Heart right ventricle (tissue), 16 donors: ENCODE measurements at regions not wholly inside any gene's neighbourhood (a gene's known extent, or its start where the extent isn't known, plus 50 kb on each side); places are given as distances from the start of the nearest gene placed in this dataset.
A peak's percentile ranks its signal among the peaks of the same experiment; 100 is the strongest.

Experiments
- ATAC-seq, 8 donors: fragments of 200-7000 bp; cut with Tn5 transposase; one replicate each; pipeline ENCODE4 v1.9.1; 2020; ENCODE audit warnings: mild to moderate bottlenecking in 8 of 8, moderate library complexity in 8 of 8, moderate number of reproducible peaks in 1 of 8
- DNase-seq, 2 donors: peaks; one replicate each; pipeline ENCODE4 v3.0.0-alpha.2; 2020
- H3K27ac ChIP-seq, 10 donors: fragments of 200-600 bp; sonication (generic) in 2 of 10; one replicate each; pipeline versions ENCODE4 v1.5.0 to v1.8.0; 2020 to 2022; ENCODE audit warnings: mild to moderate bottlenecking in 3 of 10
- H3K27me3 ChIP-seq, 7 donors: fragments of 200-600 bp; one replicate each; pipeline ENCODE4 v1.8.0; 2021 to 2022; ENCODE audit warnings: mild to moderate bottlenecking in 2 of 7
- H3K36me3 ChIP-seq, 9 donors: fragments of 200-600 bp; sonication (generic) in 1 of 9; one replicate each; pipeline versions ENCODE4 v1.5.0 to v1.8.0; 2020 to 2022; ENCODE audit warnings: mild to moderate bottlenecking in 2 of 9
- H3K4me1 ChIP-seq, 9 donors: fragments of 200-600 bp; sonication (generic) in 1 of 9; one replicate each; pipeline versions ENCODE4 v1.5.0 to v1.8.0; 2020 to 2022; ENCODE audit warnings: mild to moderate bottlenecking in 4 of 9
- H3K4me3 ChIP-seq, 10 donors: fragments of 200-600 bp; sonication (generic) in 2 of 10; one replicate each; pipeline versions ENCODE4 v1.5.0 to v1.8.0; 2020 to 2022; ENCODE audit warnings: mild to moderate bottlenecking in 7 of 10, moderate library complexity in 2 of 10
- H3K9me3 ChIP-seq, 11 donors: fragments of 200-600 bp in 10 of 11; sonication (generic) in 2 of 11; one replicate each; pipeline versions ENCODE4 v1.5.0 to v1.8.0; 2013 to 2022; ENCODE audit warnings: mild to moderate bottlenecking in 2 of 11, control low read depth in 1 of 11, moderate library complexity in 1 of 11
- WGBS, 2 donors: extraction: QIAGEN DNeasy Blood & Tissue Kit; methylation state at CpG; one replicate each; pipeline ENCODE4 v1.1.7; 2013; ENCODE audit warnings: inconsistent platforms in 1 of 2; 5-methylcytosine and 5-hydroxymethylcytosine counted together
- intact Hi-C, 10 donors: fragments of 100-400 bp; cut with DNase I; formaldehyde crosslinking; loops; one replicate each; pipeline versions ENCODE4 v1.11.1 to v1.14.2; 2022
- TF ChIP-seq, protein P1 (sequence below), 9 donors: fragments of 200-600 bp; sonication (generic) in 2 of 9; IDR thresholded peaks; one replicate each; pipeline versions ENCODE4 v1.5.0 to v1.8.0; 2021 to 2022; ENCODE audit warnings: antibody characterized with exemption in 9 of 9, mild to moderate bottlenecking in 5 of 9, moderate library complexity in 1 of 9
- donor health status: Arrhythmogenic right ventricular cardiomyopathy.
- donor health status: ischemic (EF 13 %, LVEDD 7.1; RV severe dilation, severe dysfunction).
- donor health status: healthy with polysubstance abuse.
- donor health status: DM: no; HTN: yes; CAD: no.
- donor health status: DM: no; HTN: no; CAD: no.
- donor health status: ischemic (EF 25% LVEDD 6.9; RV normal size, moderate dysfunction).
- donor health status: ischemic (EF 25% LVEDD 5.7; RV mildly dilated, moderate dysfunction).
- donor health status: healthy.
- donor health status: DM: yes; HTN: yes; CAD: no.
- donor health status: Ischemic cardiomyopathy.
- donor health status: ischemic (EF 35%, LVEDD 5.7; RV mildly dilated, moderate dysfunction).
- donor health status: nonischemic (EF 11% LVEDD 7.7; RV severe dilation, severe dysfunction).
- donor health status: DM: yes; HTN: yes; CAD: no.
- donor health status: PGD.
- donor health status: ischemic (EF 29% LVEDD 5.4; RV normal size, mild dysfunction).
- donor health status: nonischemic (EF 23%, LVEDD 6.1; RV moderate dilation, normal function).

DNA sequence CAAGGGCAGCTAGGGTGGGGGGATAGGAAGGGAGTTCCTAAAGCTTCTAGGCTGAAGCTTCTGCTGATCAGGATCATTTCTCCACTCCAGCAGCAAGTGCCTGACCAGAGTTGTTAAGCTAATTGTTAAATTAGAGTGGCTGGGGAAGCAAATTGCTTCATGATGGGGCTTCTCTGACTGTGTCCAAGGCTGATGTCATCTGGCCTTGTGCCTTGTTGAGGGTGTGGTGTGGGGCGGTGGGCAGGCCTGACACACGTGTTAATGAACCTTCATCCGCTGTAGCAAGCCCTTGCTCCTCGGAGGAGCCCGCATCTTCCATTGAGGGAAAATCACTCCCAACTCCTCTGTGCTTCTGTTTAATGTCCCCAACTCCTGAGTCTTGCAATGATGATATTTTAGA lies 84.3 kb upstream of the ROPN1 start:
- 81 to 85% methylated on average over 5 of the region's 5 CpGs for WGBS, 2 donors
- Histone ChIP-seq H3K9me3 (no peaks in the 10 kb centered on the region), H3K4me1 (peaks cover 0 to 48% (median 26%) of the 10 kb centered on the region in 9 donors), H3K27me3 (no peaks in the 10 kb centered on the region), H3K27ac (no peak overlapping the region), H3K4me3 (no peak overlapping the region), H3K36me3 (no peaks in the 10 kb centered on the region)
- ATAC-seq = peak in 1 of 8 donors; percentile 43
- intact Hi-C loops = loop anchor here in 8 of 10 donors (5.0 to 10.0 kb wide), 5 partner anchors 39 to 389 kb away; partner anchors contain the start of gene KALRN (in 6 of the 8)
- no peak for DNase-seq
- TF ChIP-seq, protein P1, sequence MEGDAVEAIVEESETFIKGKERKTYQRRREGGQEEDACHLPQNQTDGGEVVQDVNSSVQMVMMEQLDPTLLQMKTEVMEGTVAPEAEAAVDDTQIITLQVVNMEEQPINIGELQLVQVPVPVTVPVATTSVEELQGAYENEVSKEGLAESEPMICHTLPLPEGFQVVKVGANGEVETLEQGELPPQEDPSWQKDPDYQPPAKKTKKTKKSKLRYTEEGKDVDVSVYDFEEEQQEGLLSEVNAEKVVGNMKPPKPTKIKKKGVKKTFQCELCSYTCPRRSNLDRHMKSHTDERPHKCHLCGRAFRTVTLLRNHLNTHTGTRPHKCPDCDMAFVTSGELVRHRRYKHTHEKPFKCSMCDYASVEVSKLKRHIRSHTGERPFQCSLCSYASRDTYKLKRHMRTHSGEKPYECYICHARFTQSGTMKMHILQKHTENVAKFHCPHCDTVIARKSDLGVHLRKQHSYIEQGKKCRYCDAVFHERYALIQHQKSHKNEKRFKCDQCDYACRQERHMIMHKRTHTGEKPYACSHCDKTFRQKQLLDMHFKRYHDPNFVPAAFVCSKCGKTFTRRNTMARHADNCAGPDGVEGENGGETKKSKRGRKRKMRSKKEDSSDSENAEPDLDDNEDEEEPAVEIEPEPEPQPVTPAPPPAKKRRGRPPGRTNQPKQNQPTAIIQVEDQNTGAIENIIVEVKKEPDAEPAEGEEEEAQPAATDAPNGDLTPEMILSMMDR (IDR thresholded peaks at IDR 0.05) = no peak

DNA sequence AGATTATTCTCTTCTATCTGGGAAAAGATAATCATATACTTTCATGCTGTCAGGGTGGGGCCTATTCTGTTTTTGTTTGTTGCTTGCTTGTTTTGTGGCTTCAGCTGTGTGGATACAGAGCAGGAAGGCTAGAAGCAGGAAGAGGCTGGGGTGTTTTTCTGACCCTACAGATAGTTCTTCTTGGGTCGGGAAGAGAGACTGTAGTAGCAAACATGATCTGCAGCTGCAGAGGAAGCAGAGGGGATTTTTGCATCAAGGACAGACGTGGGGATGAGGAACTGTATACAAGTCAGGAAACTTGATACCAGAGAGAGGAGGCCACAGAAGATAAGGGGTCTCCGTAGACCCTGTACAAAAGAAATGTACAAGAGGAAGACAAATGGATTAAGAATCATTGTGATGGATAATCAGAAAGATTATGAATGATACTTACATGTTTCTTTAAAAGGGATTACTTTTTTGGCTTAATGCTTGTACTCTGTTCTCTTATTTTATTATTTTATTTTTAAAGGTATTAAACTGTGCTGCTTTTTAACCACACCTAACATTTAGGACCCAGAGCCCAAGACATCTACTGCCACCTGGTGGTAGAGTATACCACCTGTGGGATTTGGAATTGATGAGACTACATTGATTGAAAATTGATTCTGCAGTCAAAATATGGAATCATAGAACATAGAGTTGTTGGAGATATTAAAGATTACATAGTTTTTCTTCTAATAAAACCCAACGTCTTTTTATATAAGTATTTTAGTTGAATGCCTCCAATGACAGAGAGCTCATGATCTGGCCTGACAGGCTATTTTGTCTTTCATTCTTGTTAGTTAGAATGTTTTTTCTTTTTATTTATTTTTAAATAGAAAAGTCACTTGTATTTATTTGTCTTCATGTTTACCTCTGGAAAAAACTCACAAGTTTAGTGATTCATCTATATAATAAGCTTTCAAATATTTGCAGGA lies 87.3 kb upstream of the ROPN1 start:
- Histone ChIP-seq H3K9me3 (no peaks in the 10 kb centered on the region), H3K36me3 (no peaks in the 10 kb centered on the region), H3K4me3 (no peak overlapping the region), H3K27me3 (no peaks in the 10 kb centered on the region), H3K27ac (peak overlapping the region in 4 of 10 donors; percentile 13 to 49 (median 26)), H3K4me1 (peaks cover 0 to 63% (median 36%) of the 10 kb centered on the region in 9 donors)
- TF ChIP-seq, protein P1 (IDR thresholded peaks at IDR 0.05) = peak; percentile 69 to 87 (median 80)
- WGBS, 2 donors = 40 to 43% methylated on average over 4 of the region's 4 CpGs
- intact Hi-C loops = loop anchor here in 8 of 10 donors (1.0 to 10.0 kb wide), 8 partner anchors 42 to 386 kb away; partner anchors contain the start of gene KALRN (in 7 of the 8)
- DNase-seq = no peak
- ATAC-seq = peak in 5 of 8 donors; percentile 36 to 63 (median 54)

DNA sequence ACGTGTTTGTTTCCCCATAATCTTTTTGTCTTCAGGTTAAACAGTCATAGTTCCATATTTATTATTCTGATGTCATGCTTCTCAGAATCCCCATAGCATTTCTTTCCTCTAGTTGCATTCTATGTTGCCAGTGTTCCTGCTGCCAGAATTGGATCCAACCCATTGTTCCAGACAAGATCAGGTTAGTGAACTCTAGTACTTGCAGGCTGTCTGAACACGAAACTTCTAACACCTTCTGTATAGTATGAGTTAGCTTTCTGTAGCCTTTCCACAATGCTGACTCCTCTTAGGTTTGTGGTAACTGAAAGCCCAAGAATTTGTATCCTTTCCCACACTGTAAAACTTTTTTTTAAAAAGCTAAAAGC lies 88.0 kb upstream of the ROPN1 start:
- intact Hi-C loops = loop anchor here (1.0 to 10.0 kb wide), 10 partner anchors 43 to 385 kb away; partner anchors contain the start of gene KALRN (in 8 of the 10)
- Histone ChIP-seq H3K4me1 (peaks cover 0 to 66% (median 42%) of the 10 kb centered on the region in 9 donors), H3K4me3 (no peak overlapping the region), H3K27ac (peak overlapping the region in 2 of 10 donors; percentile 13 to 20), H3K27me3 (no peaks in the 10 kb centered on the region), H3K36me3 (no peaks in the 10 kb centered on the region), H3K9me3 (no peaks in the 10 kb centered on the region)
- DNase-seq (no peak), ATAC-seq (peak in 2 of 8 donors; percentile 40 to 56)
- WGBS, 2 donors = 74 to 86% methylated on average over 2 of the region's 2 CpGs
- TF ChIP-seq, protein P1 (IDR thresholded peaks at IDR 0.05) = no peak

DNA sequence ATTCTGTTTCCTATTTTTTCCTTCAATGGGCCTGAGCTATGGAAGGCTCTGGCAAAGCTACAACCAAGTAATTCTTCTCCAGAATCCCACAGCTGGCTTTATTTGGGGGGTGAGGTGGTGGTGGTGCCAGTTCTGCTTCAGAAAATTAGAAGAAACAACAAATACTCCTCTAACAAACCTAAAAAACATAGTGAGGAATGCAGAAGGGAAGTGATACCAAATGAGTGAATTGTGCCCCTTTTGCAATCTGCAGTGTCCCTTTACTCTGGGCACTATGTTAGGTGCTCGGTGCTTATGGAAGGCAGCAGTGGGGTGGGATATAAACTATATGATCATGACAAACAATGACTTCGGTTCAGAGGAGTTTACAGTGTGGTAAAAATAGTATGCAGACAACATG lies 90.4 kb upstream of the ROPN1 start:
- no peak overlapping the region for H3K4me3 ChIP-seq
- ATAC-seq = no peak
- H3K4me1 ChIP-seq = peaks cover 0 to 52% (median 25%) of the 10 kb centered on the region in 9 donors
- H3K36me3 ChIP-seq = no peaks in the 10 kb centered on the region
- H3K9me3 ChIP-seq = no peaks in the 10 kb centered on the region
- no peak for DNase-seq
- TF ChIP-seq, protein P1 (IDR thresholded peaks at IDR 0.05) = no peak
- intact Hi-C loops = loop anchor here in 7 of 10 donors (5.0 to 10.0 kb wide), 4 partner anchors 50 to 202 kb away; partner anchors contain the start of gene KALRN (in 1 of the 7)
- H3K27me3 ChIP-seq = no peaks in the 10 kb centered on the region
- no peak overlapping the region for H3K27ac ChIP-seq
- 86 to 87% methylated on average over 2 of the region's 2 CpGs for WGBS, 2 donors
